OCI-LY1 (cell line): ENCODE measurements at regions not wholly inside any gene's neighbourhood (a gene's known extent, or its start where the extent isn't known, plus 50 kb on each side); places are given as distances from the start of the nearest gene placed in this dataset.

ENCODE experiments used
- H2AFZ ChIP-seq: fragments of 200-600 bp; sonication (generic), shearing (Covaris generic); 2 replicates; pipeline ENCODE4 v1.6.0; 2014; ENCODE audit warnings: antibody characterized with exemption, mild to moderate bottlenecking, low read length
- H3F3A ChIP-seq: fragments of 200-600 bp; sonication (generic), shearing (Covaris generic); 2 replicates; pipeline ENCODE4 v1.6.0; 2014; ENCODE audit warnings: mild to moderate bottlenecking, antibody characterized with exemption, low read length, moderate library complexity; ENCODE audit not compliant: insufficient read depth
- H3K27ac ChIP-seq: fragments of 200-600 bp; sonication (generic); 2 replicates; pipeline ENCODE4 v1.5.1; 2014; ENCODE audit warnings: low read length, mixed run types, mild to moderate bottlenecking, low read depth; ENCODE audit not compliant: poor library complexity, severe bottlenecking
- H3K27me3 ChIP-seq: fragments of 200-600 bp; sonication (generic); 2 replicates; pipeline ENCODE4 v1.6.0; 2014; ENCODE audit warnings: antibody characterized with exemption, mild to moderate bottlenecking, low read length, moderate library complexity; ENCODE audit not compliant: insufficient read depth
- H3K36me3 ChIP-seq: fragments of 200-600 bp; sonication (generic); 2 replicates; pipeline ENCODE4 v1.6.1; 2014; ENCODE audit warnings: mild to moderate bottlenecking, antibody characterized with exemption, low read length, moderate library complexity, mixed read lengths; ENCODE audit not compliant: insufficient read depth
- H3K4me1 ChIP-seq: fragments of 200-600 bp; sonication (generic); 2 replicates; pipeline ENCODE4 v1.5.1; 2014; ENCODE audit warnings: mild to moderate bottlenecking, low read length, moderate library complexity; ENCODE audit not compliant: insufficient read depth, severe bottlenecking
- H3K4me2 ChIP-seq: fragments of 200-600 bp; sonication (generic), shearing (Covaris generic); 2 replicates; pipeline ENCODE4 v1.6.1; 2014; ENCODE audit warnings: low read length
- H3K4me3 ChIP-seq: fragments of 200-600 bp; sonication (generic); 2 replicates; pipeline ENCODE4 v1.5.1; 2014; ENCODE audit warnings: low read length, low read depth, mild to moderate bottlenecking, mixed read lengths; ENCODE audit not compliant: poor library complexity, severe bottlenecking
- H3K79me2 ChIP-seq: fragments of 200-600 bp; shearing (Covaris generic); 2 replicates; pipeline ENCODE4 v1.6.1; 2016; ENCODE audit warnings: mixed run types, low read length, mixed read lengths; ENCODE audit not compliant: insufficient read depth
- H3K9ac ChIP-seq: fragments of 200-600 bp; sonication (generic), shearing (Covaris generic); 2 replicates; pipeline ENCODE4 v1.6.1; 2014; ENCODE audit warnings: mild to moderate bottlenecking, low read length, mixed read lengths
- H3K9me2 ChIP-seq: fragments of 200-600 bp; sonication (generic), shearing (Covaris generic); 2 replicates; pipeline ENCODE4 v1.6.1; 2014; ENCODE audit warnings: low read depth, mild to moderate bottlenecking, low read length, mixed read lengths
- H3K9me3 ChIP-seq: fragments of 200-600 bp; shearing (Covaris generic); 2 replicates; pipeline ENCODE4 v1.6.1; 2014; ENCODE audit warnings: low read length, mixed read lengths
- H4K20me1 ChIP-seq: fragments of 200-600 bp; sonication (generic), shearing (Covaris generic); 2 replicates; pipeline ENCODE4 v1.6.0; 2016; ENCODE audit warnings: mild to moderate bottlenecking, low read length; ENCODE audit not compliant: insufficient read depth
- CTCF ChIP-seq: fragments of 200-600 bp; sonication (generic), shearing (Covaris generic); IDR thresholded peaks from 2 replicates; pipeline ENCODE4 v1.5.1; 2017; ENCODE audit warnings: mild to moderate bottlenecking, antibody characterized with exemption, low read length, moderate library complexity, mixed read lengths
- EZH2 ChIP-seq: fragments of 200-600 bp; sonication (generic), shearing (Covaris generic); IDR thresholded peaks from 2 replicates; pipeline ENCODE4 v1.8.0; 2017; ENCODE audit warnings: borderline replicate concordance, mixed run types, mild to moderate bottlenecking, antibody characterized with exemption, low read length, moderate library complexity, mixed read lengths

GRCh38 chr4:162871990-162872389 lies 294.7 kb downstream of the NAF1 start:
- Histone ChIP-seq H3K4me3 (no peak overlapping the region), H3K79me2 (no peaks in the 10 kb centered on the region), H2AFZ (no peak overlapping the region), H3K9me2 (no peaks in the 10 kb centered on the region), H3K9ac (no peak overlapping the region), H3K4me2 (no peak overlapping the region), H3K4me1 (no peaks in the 10 kb centered on the region), H3K36me3 (no peaks in the 10 kb centered on the region), H3K9me3 (no peaks in the 10 kb centered on the region), H3F3A (no peaks in the 10 kb centered on the region), H4K20me1 (no peaks in the 10 kb centered on the region), H3K27me3 (no peaks in the 10 kb centered on the region), H3K27ac (no peak overlapping the region)
- TF ChIP-seq CTCF (no peak), EZH2 (no peak)

- Histone ChIP-seq H3K9me3 (no peaks in the 10 kb centered on the region), H2AFZ (no peak overlapping the region), H3K36me3 (no peaks in the 10 kb centered on the region), H3K4me3 (no peak overlapping the region), H3K9ac (no peak overlapping the region), H4K20me1 (no peaks in the 10 kb centered on the region), H3K9me2 (no peaks in the 10 kb centered on the region), H3K27me3 (no peaks in the 10 kb centered on the region), H3K4me1 (no peaks in the 10 kb centered on the region), H3K79me2 (no peaks in the 10 kb centered on the region), H3K4me2 (no peak overlapping the region), H3F3A (no peaks in the 10 kb centered on the region), H3K27ac (no peak overlapping the region)
- TF ChIP-seq CTCF (no peak), EZH2 (no peak)
Observed at GRCh38 chr4:162869157-162869556, 297.5 kb downstream of the NAF1 start.

GRCh38 chr4:162866565-162866964 lies 300.1 kb downstream of the NAF1 start:
- H3K27ac ChIP-seq: no peak overlapping the region
- H3K27me3 ChIP-seq: no peaks in the 10 kb centered on the region
- no peak overlapping the region for H3K4me3 ChIP-seq
- no peaks in the 10 kb centered on the region for H3K9me3 ChIP-seq
- H3K4me1 ChIP-seq: no peaks in the 10 kb centered on the region
- no peaks in the 10 kb centered on the region for H3K36me3 ChIP-seq
- TF ChIP-seq EZH2 (no peak), CTCF (no peak)
- no peak overlapping the region for H3K9ac ChIP-seq
- H3K79me2 ChIP-seq: no peaks in the 10 kb centered on the region
- H4K20me1 ChIP-seq: no peaks in the 10 kb centered on the region
- no peak overlapping the region for H2AFZ ChIP-seq
- H3K9me2 ChIP-seq: no peaks in the 10 kb centered on the region
- H3F3A ChIP-seq: no peaks in the 10 kb centered on the region
- no peak overlapping the region for H3K4me2 ChIP-seq
